ENCODE measurements at regions not wholly inside any gene's neighbourhood (a gene's known extent, or its start where the extent isn't known, plus 50 kb on each side); places are given as distances from the start of the nearest gene placed in this dataset.

DNA sequence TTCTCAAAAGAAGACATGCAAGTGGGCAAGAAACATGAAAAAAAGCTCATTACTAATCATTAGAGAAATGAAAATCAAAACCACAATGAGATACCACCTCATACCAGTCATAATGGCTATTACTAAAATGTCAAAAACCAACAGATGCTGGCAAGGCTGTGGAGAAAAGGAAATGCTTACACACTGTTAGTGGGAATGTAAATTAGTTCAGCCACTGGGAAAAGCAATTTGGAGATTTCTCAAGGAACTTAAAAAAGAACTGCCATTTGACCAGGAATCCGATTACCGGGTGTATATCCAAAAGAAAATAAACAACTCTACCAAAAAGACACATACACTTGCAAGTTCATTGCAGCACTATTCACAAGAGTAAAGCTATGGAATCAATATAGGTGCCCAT is 595.4 kb upstream of the RIOK2 start:
- TF ChIP-seq CTCF (IDR thresholded peaks at IDR 0.05; ENCODE audit: low read length) (no peak), EZH2 (IDR thresholded peaks at IDR 0.05; ENCODE audit: borderline replicate concordance, low read length) (no peak)

All from OCI-LY1 (cell line).